HFF-Myc (cell line): ENCODE measurements at regions not wholly inside any gene's neighbourhood (a gene's known extent, or its start where the extent isn't known, plus 50 kb on each side); places are given as distances from the start of the nearest gene placed in this dataset.

Source experiments
- DNase-seq: peaks from one replicate; pipeline ENCODE4 v3.0.0-alpha.2; 2011; ENCODE audit warnings: low read depth; ENCODE audit errors: extremely low read depth
- H3K4me3 ChIP-seq: replicated peaks from 2 replicates; pipeline ENCODE4 v1.5.1; 2011; ENCODE audit warnings: low read depth, mild to moderate bottlenecking, control low read depth, low read length
- TF ChIP-seq, protein P1 (sequence below): IDR thresholded peaks from 2 replicates; pipeline ENCODE4 v1.5.1; 2012; ENCODE audit warnings: mild to moderate bottlenecking, low read depth, low read length, control low read depth; ENCODE audit errors: missing control alignments

DNA sequence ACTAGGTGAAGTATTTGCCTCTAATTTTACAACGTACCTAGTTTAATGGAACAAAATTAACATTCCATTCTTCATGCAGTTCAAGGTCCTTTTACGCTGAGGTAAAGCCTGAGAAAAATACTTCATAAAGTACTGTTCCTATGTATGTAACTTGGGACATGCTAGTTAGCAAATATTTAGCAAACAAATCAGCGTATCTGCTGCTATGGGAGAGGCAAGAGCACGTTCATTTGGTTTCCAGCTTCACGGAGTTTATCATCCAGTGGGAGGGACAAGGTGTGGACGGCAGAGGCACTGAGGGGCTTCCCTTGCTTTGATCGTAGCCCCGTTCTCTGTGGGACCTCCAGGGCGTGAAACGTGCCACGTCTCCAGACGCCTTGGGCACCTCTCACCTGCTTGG is 248.8 kb downstream of the IRS2 start:
- TF ChIP-seq, protein P1, sequence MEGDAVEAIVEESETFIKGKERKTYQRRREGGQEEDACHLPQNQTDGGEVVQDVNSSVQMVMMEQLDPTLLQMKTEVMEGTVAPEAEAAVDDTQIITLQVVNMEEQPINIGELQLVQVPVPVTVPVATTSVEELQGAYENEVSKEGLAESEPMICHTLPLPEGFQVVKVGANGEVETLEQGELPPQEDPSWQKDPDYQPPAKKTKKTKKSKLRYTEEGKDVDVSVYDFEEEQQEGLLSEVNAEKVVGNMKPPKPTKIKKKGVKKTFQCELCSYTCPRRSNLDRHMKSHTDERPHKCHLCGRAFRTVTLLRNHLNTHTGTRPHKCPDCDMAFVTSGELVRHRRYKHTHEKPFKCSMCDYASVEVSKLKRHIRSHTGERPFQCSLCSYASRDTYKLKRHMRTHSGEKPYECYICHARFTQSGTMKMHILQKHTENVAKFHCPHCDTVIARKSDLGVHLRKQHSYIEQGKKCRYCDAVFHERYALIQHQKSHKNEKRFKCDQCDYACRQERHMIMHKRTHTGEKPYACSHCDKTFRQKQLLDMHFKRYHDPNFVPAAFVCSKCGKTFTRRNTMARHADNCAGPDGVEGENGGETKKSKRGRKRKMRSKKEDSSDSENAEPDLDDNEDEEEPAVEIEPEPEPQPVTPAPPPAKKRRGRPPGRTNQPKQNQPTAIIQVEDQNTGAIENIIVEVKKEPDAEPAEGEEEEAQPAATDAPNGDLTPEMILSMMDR: no peak
- DNase-seq: no peak
- H3K4me3 ChIP-seq: no peak overlapping the region

DNA sequence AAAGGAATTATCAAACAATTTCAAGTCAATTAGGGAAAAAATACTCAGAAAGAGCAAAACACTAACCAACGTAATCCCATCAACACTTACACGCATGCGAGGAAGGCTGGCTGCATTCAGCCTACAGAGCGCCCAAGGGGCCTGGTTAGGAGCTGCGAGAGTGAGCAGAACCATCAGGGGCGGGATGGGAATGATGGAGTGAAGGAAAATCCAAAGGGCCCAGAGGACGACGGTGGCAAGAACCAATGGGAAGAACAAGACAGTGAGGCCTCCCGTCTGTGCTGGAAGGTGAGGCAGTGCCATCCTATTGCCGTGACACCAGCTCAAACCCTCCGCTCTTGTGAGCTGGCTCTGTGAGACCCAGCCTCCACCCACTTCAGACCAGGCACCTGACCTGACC is 253.0 kb downstream of the IRS2 start:
- no peak overlapping the region for H3K4me3 ChIP-seq
- DNase-seq: no peak
- TF ChIP-seq, protein P1: no peak

DNA sequence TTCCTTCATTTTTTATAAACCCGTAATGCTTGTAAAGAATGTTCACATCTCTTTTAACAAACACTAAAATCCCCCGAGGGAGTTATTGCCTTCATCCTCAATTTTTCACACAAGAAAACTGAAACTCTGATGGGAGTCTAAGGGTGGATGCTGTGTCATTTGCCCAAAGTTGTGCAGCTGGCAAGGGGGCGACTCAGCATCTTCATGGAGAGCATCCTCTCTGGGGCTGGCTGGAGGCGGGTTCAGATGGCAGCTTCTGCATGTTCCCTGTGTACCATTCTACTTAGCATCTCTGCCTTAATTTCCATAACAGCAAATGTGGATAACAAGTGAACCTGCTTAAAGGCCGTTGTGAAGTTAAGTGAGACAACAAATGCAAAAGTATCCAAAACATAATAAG is 256.4 kb downstream of the IRS2 start:
- no peak for DNase-seq
- no peak overlapping the region for H3K4me3 ChIP-seq
- TF ChIP-seq, protein P1: no peak

DNA sequence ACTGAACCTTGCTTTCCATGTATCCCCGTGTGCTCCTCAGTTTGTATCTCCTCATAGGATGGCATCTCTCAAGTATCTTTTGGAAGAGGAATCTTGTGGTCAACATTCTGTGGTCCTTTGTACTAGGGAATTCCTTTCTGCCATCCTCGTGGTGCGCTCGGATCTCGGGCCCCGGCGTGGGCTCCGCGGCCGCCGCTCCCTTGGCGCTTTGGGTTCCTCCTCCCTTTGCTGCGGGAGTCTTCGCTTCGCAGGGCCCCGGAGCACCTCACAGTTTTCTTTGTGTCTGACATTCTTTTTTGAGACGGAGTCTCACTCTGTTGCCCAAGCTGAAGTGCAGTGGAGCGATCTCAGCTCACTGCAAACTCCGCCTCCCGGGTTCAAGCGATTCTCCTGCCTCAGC is 264.7 kb downstream of the IRS2 start:
- no peak for DNase-seq
- TF ChIP-seq, protein P1: no peak
- H3K4me3 ChIP-seq: no peak overlapping the region

DNA sequence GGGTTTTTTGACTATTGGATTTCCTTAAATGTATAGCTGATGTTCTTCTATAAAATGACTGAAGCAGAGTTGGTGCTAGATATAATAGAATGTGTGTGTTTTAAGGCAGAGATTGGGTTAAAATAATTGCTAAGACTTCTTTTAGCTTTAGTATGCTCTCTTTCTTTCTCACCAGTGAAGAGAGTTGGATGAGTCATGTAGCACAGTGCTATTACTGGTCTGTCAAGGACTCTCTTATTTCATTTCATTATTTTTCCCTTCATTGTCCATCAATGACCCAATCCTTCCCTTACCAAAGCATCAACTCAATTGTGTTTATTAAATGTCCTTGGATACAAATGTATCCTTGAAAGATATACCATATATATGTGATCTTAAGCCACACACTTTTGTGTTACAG is 268.9 kb downstream of the IRS2 start:
- DNase-seq: no peak
- TF ChIP-seq, protein P1: no peak
- no peak overlapping the region for H3K4me3 ChIP-seq

DNA sequence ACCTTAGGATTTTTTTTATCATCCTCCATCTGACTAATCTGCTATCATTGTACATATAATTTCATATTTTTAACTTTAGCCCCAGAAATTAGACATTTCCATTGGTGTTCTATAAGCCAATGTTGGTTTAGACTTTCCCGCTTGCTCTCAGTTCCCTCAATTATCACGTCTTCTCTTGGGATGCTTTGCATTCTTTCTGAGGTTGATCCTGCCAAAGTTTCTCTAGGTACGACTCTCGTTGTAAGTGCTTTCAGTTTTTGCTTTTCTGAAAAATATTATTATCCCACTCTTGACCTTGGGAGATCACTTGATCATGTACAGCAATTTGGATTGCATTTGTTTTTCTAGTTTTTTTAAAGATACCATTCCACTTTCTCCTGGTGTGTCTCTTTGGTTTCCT is 270.2 kb downstream of the IRS2 start:
- TF ChIP-seq, protein P1: no peak
- no peak for DNase-seq
- no peak overlapping the region for H3K4me3 ChIP-seq

DNA sequence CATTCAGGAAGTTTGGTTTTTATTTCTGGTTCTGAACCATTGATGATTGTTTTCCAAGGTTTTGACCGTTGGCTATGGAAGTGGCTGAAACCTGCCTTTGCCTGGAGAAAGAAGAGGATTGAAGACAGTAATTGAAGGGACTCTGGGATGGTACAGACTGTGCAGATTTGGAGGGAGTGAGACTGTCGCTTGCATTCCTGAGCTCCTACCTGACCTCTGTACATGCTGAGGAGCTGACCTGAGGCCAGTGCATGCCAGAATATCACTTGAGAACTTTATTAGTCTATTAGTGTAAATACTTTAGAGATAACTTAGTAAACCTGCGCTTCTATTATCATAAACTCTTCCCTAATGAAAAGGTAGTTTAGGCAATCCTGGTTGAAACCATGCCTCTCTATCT is 276.4 kb downstream of the IRS2 start:
- TF ChIP-seq, protein P1: no peak
- DNase-seq: no peak

More for the DNA sequence above, 276.4 kb downstream of the IRS2 start:
- no peak overlapping the region for H3K4me3 ChIP-seq
